Neural progenitor cell (in vitro differentiated cells): ENCODE measurements at regions not wholly inside any gene's neighbourhood (a gene's known extent, or its start where the extent isn't known, plus 50 kb on each side); places are given as distances from the start of the nearest gene placed in this dataset.

Experiments
- DNase-seq: peaks from one replicate; pipeline ENCODE4 v3.0.0-alpha.2; 2016; ENCODE audit warnings: low spot score
- H2AFZ ChIP-seq: fragments of 200-600 bp; sonication (generic); replicated peaks from 2 replicates; pipeline ENCODE4 v1.6.1; 2016; ENCODE audit warnings: antibody characterized with exemption
- H3F3A ChIP-seq: fragments of 200-600 bp; sonication (generic); 2 replicates; pipeline ENCODE4 v1.6.1; 2016; ENCODE audit warnings: antibody characterized with exemption, low read depth
- H3K27ac ChIP-seq: fragments of 200-600 bp; sonication (generic); 2 replicates; pipeline ENCODE4 v1.5.1; 2016; ENCODE audit warnings: mild to moderate bottlenecking
- H3K27me3 ChIP-seq: fragments of 200-600 bp; sonication (generic); 2 replicates; pipeline ENCODE4 v1.6.1; 2016; ENCODE audit warnings: mild to moderate bottlenecking, moderate library complexity
- H3K36me3 ChIP-seq: fragments of 200-600 bp; sonication (generic); 2 replicates; pipeline ENCODE4 v1.5.1; 2016
- H3K4me1 ChIP-seq: fragments of 200-600 bp; sonication (generic); 2 replicates; pipeline ENCODE4 v1.6.1; 2016; ENCODE audit warnings: mixed run types
- H3K4me2 ChIP-seq: fragments of 200-600 bp; sonication (generic); 2 replicates; pipeline ENCODE4 v1.6.1; 2016
- H3K4me3 ChIP-seq: fragments of 200-600 bp; sonication (generic); 2 replicates; pipeline ENCODE4 v1.5.1; 2016
- H3K79me2 ChIP-seq: fragments of 200-600 bp; sonication (generic); 2 replicates; pipeline ENCODE4 v1.6.1; 2016; ENCODE audit warnings: low read depth
- H3K9ac ChIP-seq: fragments of 200-600 bp; sonication (generic); 2 replicates; pipeline ENCODE4 v1.6.1; 2016
- H3K9me3 ChIP-seq: fragments of 200-600 bp; sonication (generic); 2 replicates; pipeline ENCODE4 v1.5.1; 2016; ENCODE audit warnings: low read depth
- H4K20me1 ChIP-seq: fragments of 200-600 bp; sonication (generic); 2 replicates; pipeline ENCODE4 v1.6.1; 2016; ENCODE audit warnings: low read depth
- H3K27ac Mint-ChIP-seq: 3 replicates; pipeline ENCODE4 v1.8.0; 2021; ENCODE audit warnings: mixed read lengths
- H3K27me3 Mint-ChIP-seq: 2 replicates; pipeline ENCODE4 v1.8.0; 2022; ENCODE audit warnings: low read depth, mild to moderate bottlenecking, inconsistent platforms, moderate library complexity, mixed read lengths; ENCODE audit not compliant: insufficient read depth
- H3K36me3 Mint-ChIP-seq: 3 replicates; pipeline ENCODE4 v1.8.0; 2021; ENCODE audit warnings: mixed read lengths
- H3K4me1 Mint-ChIP-seq: 3 replicates; pipeline ENCODE4 v1.8.0; 2021; ENCODE audit warnings: mixed read lengths
- H3K4me3 Mint-ChIP-seq: 3 replicates; pipeline ENCODE4 v1.8.0; 2021; ENCODE audit warnings: mild to moderate bottlenecking, moderate library complexity, mixed read lengths
- H3K9me3 Mint-ChIP-seq: 3 replicates; pipeline ENCODE4 v1.8.0; 2020; ENCODE audit warnings: mixed read lengths
- EZH2 ChIP-seq: fragments of 200-600 bp; sonication (generic); IDR thresholded peaks from 2 replicates; pipeline ENCODE4 v1.6.1; 2017; ENCODE audit warnings: antibody characterized with exemption, mild to moderate bottlenecking, moderate library complexity
- EZH2phosphoT487 ChIP-seq: fragments of 200-600 bp; sonication (generic); IDR thresholded peaks from 2 replicates; pipeline ENCODE4 v1.6.1; 2017; ENCODE audit warnings: antibody characterized with exemption
- TF ChIP-seq, protein P1 (sequence below): fragments of 200-600 bp; sonication (generic); IDR thresholded peaks from 2 replicates; pipeline ENCODE4 v1.5.1; 2017; ENCODE audit warnings: antibody characterized with exemption, mild to moderate bottlenecking

DNA sequence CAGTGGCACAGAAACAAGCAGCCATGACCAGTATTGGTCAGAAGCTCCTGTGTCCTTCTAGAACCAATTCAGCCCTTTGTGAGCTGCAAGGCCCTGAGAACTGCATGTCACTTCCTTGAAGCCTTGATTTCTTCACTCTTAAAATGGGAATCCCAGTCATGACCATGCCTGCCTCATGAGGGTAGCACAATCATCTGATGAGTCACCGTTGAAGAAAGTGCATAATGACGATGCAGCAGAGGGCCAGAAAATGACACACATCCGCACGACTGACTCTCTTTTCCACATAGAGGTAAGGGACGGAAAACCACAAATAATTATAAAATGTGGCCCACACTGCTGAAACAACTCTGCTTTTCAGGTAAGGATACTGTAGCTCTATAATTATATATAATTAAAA, 777.4 kb downstream of the BCL11B start:
- H3K27ac ChIP-seq, result no peak overlapping the region
- no peaks in the 10 kb centered on the region for H3K4me1 ChIP-seq
- DNase-seq, result no peak

DNA sequence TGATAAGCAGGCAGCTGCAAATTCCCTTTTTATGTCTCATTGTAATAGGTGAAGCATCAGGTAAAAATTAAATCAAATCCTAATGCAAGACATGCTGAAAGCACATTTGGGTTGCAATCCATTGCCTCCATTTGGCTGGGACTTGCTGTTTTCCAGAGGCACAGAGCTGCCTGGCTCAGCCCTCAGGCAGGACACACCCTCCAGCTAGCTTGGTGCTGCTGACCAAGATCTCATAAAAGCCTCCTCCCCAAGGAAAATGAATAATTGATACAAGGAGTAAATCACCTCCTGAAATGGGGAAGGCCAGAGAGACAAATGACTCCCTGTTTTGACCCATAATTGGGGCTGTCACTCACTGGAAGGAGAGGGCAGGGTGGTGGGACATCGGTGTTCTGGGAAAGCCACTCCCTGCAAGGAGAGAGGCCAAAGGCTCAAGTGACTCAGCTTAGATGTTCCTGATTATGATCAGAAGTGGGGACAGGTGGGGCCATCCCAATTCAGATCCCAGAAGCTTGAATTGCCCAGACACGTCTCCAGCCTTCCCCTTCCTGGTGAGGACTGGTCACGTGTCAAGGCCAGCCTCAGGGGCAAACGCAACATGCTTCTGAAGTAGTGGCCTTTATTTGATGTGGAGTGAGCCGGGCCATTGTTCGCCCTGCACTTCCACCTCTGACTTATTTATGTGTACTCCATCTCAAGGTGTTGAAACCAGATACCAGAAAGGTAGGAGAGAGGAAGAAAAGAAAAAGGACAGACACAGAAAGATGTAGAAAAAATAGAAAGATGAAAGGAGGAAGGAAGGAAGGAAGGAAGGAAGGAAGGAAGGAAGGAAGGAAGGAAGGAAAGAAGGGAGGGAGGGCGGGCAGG, 773.7 kb downstream of the BCL11B start:
- H3F3A ChIP-seq, result no peaks in the 10 kb centered on the region
- no peak overlapping the region for H3K27ac ChIP-seq
- H3K4me1 ChIP-seq, result no peaks in the 10 kb centered on the region
- H4K20me1 ChIP-seq, result no peaks in the 10 kb centered on the region
- H3K9me3 ChIP-seq, result no peaks in the 10 kb centered on the region
- H3K4me2 ChIP-seq, result no peak overlapping the region
- Mint-ChIP-seq H3K27ac (no peak overlapping the region), H3K4me3 (no peak overlapping the region), H3K9me3 (no peaks in the 10 kb centered on the region), H3K27me3 (peaks cover 2% of the 10 kb centered on the region), H3K36me3 (no peaks in the 10 kb centered on the region), H3K4me1 (peaks cover 7% of the 10 kb centered on the region)
- H3K9ac ChIP-seq, result no peak overlapping the region
- no peak for DNase-seq
- no peaks in the 10 kb centered on the region for H3K79me2 ChIP-seq
- TF ChIP-seq EZH2 (no peak), EZH2phosphoT487 (no peak)
- TF ChIP-seq, protein P1, sequence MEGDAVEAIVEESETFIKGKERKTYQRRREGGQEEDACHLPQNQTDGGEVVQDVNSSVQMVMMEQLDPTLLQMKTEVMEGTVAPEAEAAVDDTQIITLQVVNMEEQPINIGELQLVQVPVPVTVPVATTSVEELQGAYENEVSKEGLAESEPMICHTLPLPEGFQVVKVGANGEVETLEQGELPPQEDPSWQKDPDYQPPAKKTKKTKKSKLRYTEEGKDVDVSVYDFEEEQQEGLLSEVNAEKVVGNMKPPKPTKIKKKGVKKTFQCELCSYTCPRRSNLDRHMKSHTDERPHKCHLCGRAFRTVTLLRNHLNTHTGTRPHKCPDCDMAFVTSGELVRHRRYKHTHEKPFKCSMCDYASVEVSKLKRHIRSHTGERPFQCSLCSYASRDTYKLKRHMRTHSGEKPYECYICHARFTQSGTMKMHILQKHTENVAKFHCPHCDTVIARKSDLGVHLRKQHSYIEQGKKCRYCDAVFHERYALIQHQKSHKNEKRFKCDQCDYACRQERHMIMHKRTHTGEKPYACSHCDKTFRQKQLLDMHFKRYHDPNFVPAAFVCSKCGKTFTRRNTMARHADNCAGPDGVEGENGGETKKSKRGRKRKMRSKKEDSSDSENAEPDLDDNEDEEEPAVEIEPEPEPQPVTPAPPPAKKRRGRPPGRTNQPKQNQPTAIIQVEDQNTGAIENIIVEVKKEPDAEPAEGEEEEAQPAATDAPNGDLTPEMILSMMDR, result no peak
- no peaks in the 10 kb centered on the region for H3K27me3 ChIP-seq
- no peaks in the 10 kb centered on the region for H3K36me3 ChIP-seq
- H2AFZ ChIP-seq, result no peak overlapping the region
- H3K4me3 ChIP-seq, result no peak overlapping the region

More for the DNA sequence above, 777.4 kb downstream of the BCL11B start:
- no peaks in the 10 kb centered on the region for H3K27me3 ChIP-seq
- Mint-ChIP-seq H3K4me3 (no peak overlapping the region), H3K36me3 (no peaks in the 10 kb centered on the region), H3K9me3 (no peaks in the 10 kb centered on the region), H3K27me3 (peaks cover 4% of the 10 kb centered on the region), H3K4me1 (peaks cover 12% of the 10 kb centered on the region), H3K27ac (no peak overlapping the region)
- no peak overlapping the region for H2AFZ ChIP-seq
- no peaks in the 10 kb centered on the region for H4K20me1 ChIP-seq
- no peak overlapping the region for H3K4me2 ChIP-seq
- H3K4me3 ChIP-seq, result no peak overlapping the region
- H3K79me2 ChIP-seq, result no peaks in the 10 kb centered on the region
- no peaks in the 10 kb centered on the region for H3K9me3 ChIP-seq
- no peaks in the 10 kb centered on the region for H3K36me3 ChIP-seq
- TF ChIP-seq, protein P1, result no peak
- TF ChIP-seq EZH2phosphoT487 (no peak), EZH2 (no peak)
- no peak overlapping the region for H3K9ac ChIP-seq
- H3F3A ChIP-seq, result no peaks in the 10 kb centered on the region

DNA sequence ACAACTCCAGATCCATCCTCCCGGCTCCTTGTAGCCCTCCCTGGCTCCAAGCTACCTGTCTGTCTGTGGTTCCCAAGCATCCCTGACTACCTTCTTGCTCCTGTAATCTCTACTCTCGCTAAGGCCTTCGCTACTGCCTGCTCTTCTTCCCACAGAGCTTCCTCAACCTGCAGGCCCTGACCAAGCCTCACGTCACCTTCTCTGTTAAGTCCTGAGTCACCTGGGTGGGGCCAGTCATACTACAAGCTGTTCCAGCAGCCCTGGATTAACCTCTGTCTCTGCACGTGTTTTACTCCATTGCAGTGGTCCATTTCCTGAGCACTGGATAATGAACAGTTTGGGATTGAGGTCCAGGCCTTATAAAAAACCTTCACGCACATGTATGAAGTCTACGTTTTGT, 770.7 kb downstream of the BCL11B start:
- Histone ChIP-seq H3K27me3 (no peaks in the 10 kb centered on the region), H3K4me2 (no peak overlapping the region), H3K9me3 (no peaks in the 10 kb centered on the region), H2AFZ (no peak overlapping the region), H3K9ac (no peak overlapping the region), H3K4me1 (no peaks in the 10 kb centered on the region), H3F3A (no peaks in the 10 kb centered on the region), H3K27ac (no peak overlapping the region), H3K36me3 (no peaks in the 10 kb centered on the region), H3K4me3 (no peak overlapping the region), H3K79me2 (no peaks in the 10 kb centered on the region), H4K20me1 (no peaks in the 10 kb centered on the region)
- no peaks in the 10 kb centered on the region for H3K36me3 Mint-ChIP-seq
- H3K27ac Mint-ChIP-seq, result no peak overlapping the region
- H3K4me3 Mint-ChIP-seq, result no peak overlapping the region
- H3K27me3 Mint-ChIP-seq, result peaks cover 2% of the 10 kb centered on the region
- no peaks in the 10 kb centered on the region for H3K9me3 Mint-ChIP-seq
- no peak for TF ChIP-seq EZH2
- TF ChIP-seq EZH2phosphoT487, result no peak
- TF ChIP-seq, protein P1, result no peak
- H3K4me1 Mint-ChIP-seq, result no peaks in the 10 kb centered on the region
- DNase-seq, result no peak
